ENCODE measurements at regions not wholly inside any gene's neighbourhood (a gene's known extent, or its start where the extent isn't known, plus 50 kb on each side); places are given as distances from the start of the nearest gene placed in this dataset.

DNA sequence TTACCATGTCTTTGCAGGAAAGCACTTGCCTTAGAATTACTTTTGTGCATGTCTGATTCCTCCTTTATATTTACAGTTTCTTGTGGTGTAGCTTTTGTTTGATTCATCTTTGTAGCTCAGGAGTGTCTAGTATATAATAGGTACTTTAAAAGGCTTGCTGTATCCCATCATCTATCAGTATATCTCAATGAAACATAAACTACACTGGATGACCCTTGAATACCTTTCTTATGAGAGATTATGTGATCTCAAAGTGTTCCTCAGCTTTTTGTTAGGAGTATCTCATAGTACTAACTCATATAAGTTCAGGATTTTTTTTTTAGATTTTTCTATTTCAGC lies 234.8 kb downstream of the PYDC2 start:
- TF ChIP-seq POLR2A (IDR thresholded peaks at IDR 0.05) (no peak), EP300 (IDR thresholded peaks at IDR 0.05; ENCODE audit: low read depth) (no peak), POLR2AphosphoS5 (IDR thresholded peaks at IDR 0.05) (no peak)
- TF ChIP-seq, protein P1, sequence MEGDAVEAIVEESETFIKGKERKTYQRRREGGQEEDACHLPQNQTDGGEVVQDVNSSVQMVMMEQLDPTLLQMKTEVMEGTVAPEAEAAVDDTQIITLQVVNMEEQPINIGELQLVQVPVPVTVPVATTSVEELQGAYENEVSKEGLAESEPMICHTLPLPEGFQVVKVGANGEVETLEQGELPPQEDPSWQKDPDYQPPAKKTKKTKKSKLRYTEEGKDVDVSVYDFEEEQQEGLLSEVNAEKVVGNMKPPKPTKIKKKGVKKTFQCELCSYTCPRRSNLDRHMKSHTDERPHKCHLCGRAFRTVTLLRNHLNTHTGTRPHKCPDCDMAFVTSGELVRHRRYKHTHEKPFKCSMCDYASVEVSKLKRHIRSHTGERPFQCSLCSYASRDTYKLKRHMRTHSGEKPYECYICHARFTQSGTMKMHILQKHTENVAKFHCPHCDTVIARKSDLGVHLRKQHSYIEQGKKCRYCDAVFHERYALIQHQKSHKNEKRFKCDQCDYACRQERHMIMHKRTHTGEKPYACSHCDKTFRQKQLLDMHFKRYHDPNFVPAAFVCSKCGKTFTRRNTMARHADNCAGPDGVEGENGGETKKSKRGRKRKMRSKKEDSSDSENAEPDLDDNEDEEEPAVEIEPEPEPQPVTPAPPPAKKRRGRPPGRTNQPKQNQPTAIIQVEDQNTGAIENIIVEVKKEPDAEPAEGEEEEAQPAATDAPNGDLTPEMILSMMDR (IDR thresholded peaks at IDR 0.05) = no peak

DNA sequence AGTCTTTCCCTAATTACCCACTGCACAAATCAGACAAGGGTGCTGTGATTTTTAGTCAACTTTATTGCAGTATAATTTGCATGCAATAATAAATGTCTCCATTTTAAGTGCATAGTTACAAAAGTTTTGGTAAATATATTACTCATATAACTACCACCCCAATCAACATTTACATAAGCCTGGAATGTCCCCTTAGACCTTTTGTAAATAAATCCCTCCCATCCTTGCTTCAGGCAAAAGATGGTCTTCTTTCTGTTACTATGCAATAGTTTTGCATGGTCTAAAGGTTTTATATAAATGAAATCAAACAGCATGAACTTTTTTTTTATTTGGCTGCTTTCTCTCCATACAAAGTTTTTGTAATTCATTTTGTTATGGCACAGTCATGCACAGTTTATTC lies 235.4 kb downstream of the PYDC2 start:
- no peak for TF ChIP-seq EP300 (IDR thresholded peaks at IDR 0.05; ENCODE audit: low read depth)
- TF ChIP-seq, protein P1 (IDR thresholded peaks at IDR 0.05) = no peak
- TF ChIP-seq POLR2AphosphoS5 (IDR thresholded peaks at IDR 0.05) = no peak
- TF ChIP-seq POLR2A (IDR thresholded peaks at IDR 0.05) = no peak
- no peak overlapping the region for H3K4me3 ChIP-seq

More for the DNA sequence above, 234.8 kb downstream of the PYDC2 start:
- H3K27ac ChIP-seq = no peak overlapping the region
- no peak overlapping the region for H3K4me3 ChIP-seq
- no peaks in the 10 kb centered on the region for H3K9me3 ChIP-seq
- DNase-seq = no peak
- no peaks in the 10 kb centered on the region for H3K4me1 ChIP-seq
- H3K36me3 ChIP-seq = no peaks in the 10 kb centered on the region
- in situ Hi-C loops (cut with MboI; ENCODE audit: low pct_ligation_motif_present in 1 of 4, low pct_unique_long_range_greater_than_20kb in 1 of 4, low sequenced_read_pairs in 3 of 4) = no loop called here
- H3K27me3 ChIP-seq = no peaks in the 10 kb centered on the region
- intact Hi-C loops (cut with DNase I; ENCODE audit: low total_unique reads) = no loop called here

DNA sequence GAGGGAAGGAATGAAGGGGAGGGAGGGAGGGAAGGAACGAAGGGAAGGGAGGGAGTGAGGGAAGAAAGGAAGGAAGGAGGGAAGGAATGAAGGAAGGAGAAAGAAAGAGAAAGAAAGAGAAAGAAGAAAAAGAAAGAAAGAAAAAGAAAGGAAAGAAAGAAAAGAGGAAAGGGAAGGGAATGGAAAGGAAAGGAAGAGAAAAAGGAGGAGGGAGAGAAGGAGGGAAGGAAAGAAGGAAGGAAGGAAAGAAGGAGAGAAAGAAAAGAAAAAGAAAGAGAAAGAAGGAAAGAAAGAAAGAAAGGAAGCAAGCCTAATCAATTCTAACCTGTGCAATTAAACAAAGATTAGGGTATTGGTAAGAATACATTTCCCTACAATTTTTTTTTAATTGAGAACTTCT lies 238.6 kb downstream of the PYDC2 start:
- Histone ChIP-seq H3K36me3 (no peaks in the 10 kb centered on the region), H3K4me3 (no peak overlapping the region), H3K9me3 (no peaks in the 10 kb centered on the region), H3K27ac (no peak overlapping the region), H3K27me3 (no peaks in the 10 kb centered on the region), H3K4me1 (no peaks in the 10 kb centered on the region)
- intact Hi-C loops (cut with DNase I; ENCODE audit: low total_unique reads) = no loop called here
- whole genome bisulfite sequencing, 2 donors (ENCODE audit: low coverage in 1 of 2) = 67 to 79% methylated on average over 1 of the region's 1 CpG
- TF ChIP-seq POLR2AphosphoS5 (IDR thresholded peaks at IDR 0.05) (no peak), POLR2A (IDR thresholded peaks at IDR 0.05) (no peak), EP300 (IDR thresholded peaks at IDR 0.05; ENCODE audit: low read depth) (no peak)
- TF ChIP-seq, protein P1 (IDR thresholded peaks at IDR 0.05) = no peak
- in situ Hi-C loops (cut with MboI; ENCODE audit: low pct_ligation_motif_present in 1 of 4, low pct_unique_long_range_greater_than_20kb in 1 of 4, low sequenced_read_pairs in 3 of 4) = no loop called here
- DNase-seq = no peak

More for the DNA sequence above, 235.4 kb downstream of the PYDC2 start:
- Histone ChIP-seq H3K27me3 (no peaks in the 10 kb centered on the region), H3K36me3 (no peaks in the 10 kb centered on the region), H3K9me3 (no peaks in the 10 kb centered on the region), H3K27ac (no peak overlapping the region), H3K4me1 (no peaks in the 10 kb centered on the region)
- no peak for DNase-seq
- in situ Hi-C loops (cut with MboI; ENCODE audit: low pct_ligation_motif_present in 1 of 4, low pct_unique_long_range_greater_than_20kb in 1 of 4, low sequenced_read_pairs in 3 of 4) (no loop called here), intact Hi-C loops (cut with DNase I; ENCODE audit: low total_unique reads) (no loop called here)

DNA sequence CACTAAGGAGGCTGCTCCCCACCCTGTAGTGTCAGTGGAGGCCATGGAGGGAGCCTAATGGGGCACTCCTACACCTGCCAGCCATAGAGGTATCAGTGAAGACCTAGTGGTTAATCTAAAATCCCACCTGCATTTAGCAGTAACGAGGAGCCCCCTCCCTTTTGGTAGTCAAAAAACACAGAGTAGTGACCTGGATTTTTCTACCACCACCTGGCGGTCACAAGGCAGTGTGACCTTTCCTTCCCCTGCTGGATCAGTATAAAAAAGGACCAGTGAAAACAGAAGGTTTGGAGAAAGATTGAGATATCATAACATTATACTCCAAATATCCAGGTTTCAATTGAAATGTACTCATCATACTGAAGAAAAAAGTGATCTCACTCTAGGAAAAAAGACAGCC lies 241.2 kb downstream of the PYDC2 start:
- no peaks in the 10 kb centered on the region for H3K36me3 ChIP-seq
- H3K27me3 ChIP-seq = no peaks in the 10 kb centered on the region
- 71% methylated on average over 2 of the region's 2 CpGs; no CpG with 5 or more reads in 1 of the 2 donors for WGBS, 2 donors (ENCODE audit: low coverage in 1 of 2)
- no peaks in the 10 kb centered on the region for H3K9me3 ChIP-seq
- no peak for TF ChIP-seq POLR2A (IDR thresholded peaks at IDR 0.05)
- in situ Hi-C loops (cut with MboI; ENCODE audit: low pct_ligation_motif_present in 1 of 4, low pct_unique_long_range_greater_than_20kb in 1 of 4, low sequenced_read_pairs in 3 of 4) = no loop called here
- intact Hi-C loops (cut with DNase I; ENCODE audit: low total_unique reads) = no loop called here
- no peak for DNase-seq
- no peak overlapping the region for H3K27ac ChIP-seq
- H3K4me1 ChIP-seq = no peaks in the 10 kb centered on the region
- H3K4me3 ChIP-seq = no peak overlapping the region

DNA sequence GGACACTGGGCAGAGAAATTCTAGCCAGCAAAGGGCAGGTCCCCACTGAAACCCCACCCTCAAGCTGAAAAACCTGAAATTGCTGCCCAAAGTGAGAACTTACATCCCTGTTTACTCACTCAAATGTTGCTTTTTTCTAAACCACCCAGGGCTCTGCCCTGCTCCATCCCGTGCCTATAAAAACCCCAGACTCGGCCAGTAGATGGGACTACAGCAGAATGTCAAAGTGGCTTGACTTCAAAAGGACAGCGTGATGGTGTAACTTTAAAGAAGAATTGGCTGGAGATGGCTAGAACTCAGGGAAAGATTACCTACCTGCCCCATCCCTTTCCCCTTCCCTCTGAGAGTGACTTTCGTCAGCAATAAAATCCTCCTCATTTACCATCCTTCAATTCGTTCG lies 246.9 kb downstream of the PYDC2 start:
- TF ChIP-seq EP300 (IDR thresholded peaks at IDR 0.05; ENCODE audit: low read depth) (no peak), POLR2A (IDR thresholded peaks at IDR 0.05) (no peak), POLR2AphosphoS5 (IDR thresholded peaks at IDR 0.05) (no peak)
- TF ChIP-seq, protein P1 (IDR thresholded peaks at IDR 0.05) = no peak
- no peak for DNase-seq
- in situ Hi-C loops (cut with MboI; ENCODE audit: low pct_ligation_motif_present in 1 of 4, low pct_unique_long_range_greater_than_20kb in 1 of 4, low sequenced_read_pairs in 3 of 4) = no loop called here
- WGBS, 2 donors (ENCODE audit: low coverage in 1 of 2) = 73 to 90% methylated on average over 5 to 6 of the region's 6 CpGs
- no peaks in the 10 kb centered on the region for H3K36me3 ChIP-seq
- no peak overlapping the region for H3K4me3 ChIP-seq
- no peaks in the 10 kb centered on the region for H3K27me3 ChIP-seq
- intact Hi-C loops (cut with DNase I; ENCODE audit: low total_unique reads) = no loop called here
- H3K27ac ChIP-seq = no peak overlapping the region
- H3K9me3 ChIP-seq = no peaks in the 10 kb centered on the region
- no peaks in the 10 kb centered on the region for H3K4me1 ChIP-seq

Data from transverse colon (tissue), 4 donors.